GM12875 (cell line): ENCODE measurements at regions not wholly inside any gene's neighbourhood (a gene's known extent, or its start where the extent isn't known, plus 50 kb on each side); places are given as distances from the start of the nearest gene placed in this dataset.

Source experiments
- H3K4me3 ChIP-seq: one replicate; pipeline ENCODE4 v1.5.1; 2011; ENCODE audit warnings: low read depth, low read length, control low read depth
- CTCF ChIP-seq: IDR thresholded peaks from 2 replicates; pipeline ENCODE4 v1.5.1; 2011; ENCODE audit warnings: low read depth, mild to moderate bottlenecking, control low read depth, inconsistent platforms, low read length, moderate library complexity, borderline replicate concordance; ENCODE audit not compliant: insufficient read depth

GRCh38 chr3:111307676-111308075, 234.3 kb upstream of the CD96 start:
- no peak overlapping the region for H3K4me3 ChIP-seq
- TF ChIP-seq CTCF: no peak

GRCh38 chr3:111311126-111311525, 230.9 kb upstream of the CD96 start:
- no peak overlapping the region for H3K4me3 ChIP-seq
- TF ChIP-seq CTCF: no peak

- no peak overlapping the region for H3K4me3 ChIP-seq
- TF ChIP-seq CTCF: no peak
These were observed 230.2 kb upstream of the CD96 start for GRCh38 chr3:111311709-111312235.

- no peak overlapping the region for H3K4me3 ChIP-seq
- no peak for TF ChIP-seq CTCF
These were observed 227.7 kb upstream of the CD96 start for GRCh38 chr3:111314181-111314873.

GRCh38 chr3:111314898-111315297, 227.1 kb upstream of the CD96 start:
- no peak overlapping the region for H3K4me3 ChIP-seq
- no peak for TF ChIP-seq CTCF

- no peak for TF ChIP-seq CTCF
- H3K4me3 ChIP-seq: no peak overlapping the region
These were observed 225.9 kb upstream of the CD96 start for GRCh38 chr3:111315930-111316587.

- no peak overlapping the region for H3K4me3 ChIP-seq
- TF ChIP-seq CTCF: no peak
These were observed 223.7 kb upstream of the CD96 start for GRCh38 chr3:111318289-111318688.
